ENCODE measurements at regions not wholly inside any gene's neighbourhood (a gene's known extent, or its start where the extent isn't known, plus 50 kb on each side); places are given as distances from the start of the nearest gene placed in this dataset.

GRCh38 chr7:90094030-90094429 is 60.2 kb upstream of the STEAP1 start:
- DNase-seq: no peak
